ENCODE measurements at regions not wholly inside any gene's neighbourhood (a gene's known extent, or its start where the extent isn't known, plus 50 kb on each side); places are given as distances from the start of the nearest gene placed in this dataset.

DNA sequence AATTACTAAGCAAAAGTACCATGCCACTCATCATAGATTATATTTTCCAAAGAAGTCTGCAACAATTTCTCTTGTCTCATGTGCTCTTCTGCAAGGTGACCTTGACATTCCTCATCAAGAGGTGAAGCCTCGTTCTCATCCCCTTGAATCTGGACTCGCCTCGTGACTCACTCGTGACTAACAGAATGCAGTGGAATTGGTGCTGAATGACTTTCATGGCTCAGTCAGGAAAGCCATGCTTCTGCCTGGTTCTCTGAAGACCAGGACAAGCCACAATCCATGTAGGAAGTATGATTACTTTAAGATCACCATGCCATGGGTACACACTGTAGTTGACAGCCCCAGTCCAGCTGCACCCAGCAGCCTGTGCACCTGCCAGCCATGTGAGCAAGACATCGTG, 335.8 kb downstream of the GADD45G start:
- TF ChIP-seq, protein P1, sequence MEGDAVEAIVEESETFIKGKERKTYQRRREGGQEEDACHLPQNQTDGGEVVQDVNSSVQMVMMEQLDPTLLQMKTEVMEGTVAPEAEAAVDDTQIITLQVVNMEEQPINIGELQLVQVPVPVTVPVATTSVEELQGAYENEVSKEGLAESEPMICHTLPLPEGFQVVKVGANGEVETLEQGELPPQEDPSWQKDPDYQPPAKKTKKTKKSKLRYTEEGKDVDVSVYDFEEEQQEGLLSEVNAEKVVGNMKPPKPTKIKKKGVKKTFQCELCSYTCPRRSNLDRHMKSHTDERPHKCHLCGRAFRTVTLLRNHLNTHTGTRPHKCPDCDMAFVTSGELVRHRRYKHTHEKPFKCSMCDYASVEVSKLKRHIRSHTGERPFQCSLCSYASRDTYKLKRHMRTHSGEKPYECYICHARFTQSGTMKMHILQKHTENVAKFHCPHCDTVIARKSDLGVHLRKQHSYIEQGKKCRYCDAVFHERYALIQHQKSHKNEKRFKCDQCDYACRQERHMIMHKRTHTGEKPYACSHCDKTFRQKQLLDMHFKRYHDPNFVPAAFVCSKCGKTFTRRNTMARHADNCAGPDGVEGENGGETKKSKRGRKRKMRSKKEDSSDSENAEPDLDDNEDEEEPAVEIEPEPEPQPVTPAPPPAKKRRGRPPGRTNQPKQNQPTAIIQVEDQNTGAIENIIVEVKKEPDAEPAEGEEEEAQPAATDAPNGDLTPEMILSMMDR (IDR thresholded peaks at IDR 0.05; ENCODE audit: low read length): no peak
- TF ChIP-seq EZH2 (IDR thresholded peaks at IDR 0.05; ENCODE audit: borderline replicate concordance, low read length): no peak

All from OCI-LY1 (cell line).